ENCODE measurements at regions not wholly inside any gene's neighbourhood (a gene's known extent, or its start where the extent isn't known, plus 50 kb on each side); places are given as distances from the start of the nearest gene placed in this dataset.

DNA sequence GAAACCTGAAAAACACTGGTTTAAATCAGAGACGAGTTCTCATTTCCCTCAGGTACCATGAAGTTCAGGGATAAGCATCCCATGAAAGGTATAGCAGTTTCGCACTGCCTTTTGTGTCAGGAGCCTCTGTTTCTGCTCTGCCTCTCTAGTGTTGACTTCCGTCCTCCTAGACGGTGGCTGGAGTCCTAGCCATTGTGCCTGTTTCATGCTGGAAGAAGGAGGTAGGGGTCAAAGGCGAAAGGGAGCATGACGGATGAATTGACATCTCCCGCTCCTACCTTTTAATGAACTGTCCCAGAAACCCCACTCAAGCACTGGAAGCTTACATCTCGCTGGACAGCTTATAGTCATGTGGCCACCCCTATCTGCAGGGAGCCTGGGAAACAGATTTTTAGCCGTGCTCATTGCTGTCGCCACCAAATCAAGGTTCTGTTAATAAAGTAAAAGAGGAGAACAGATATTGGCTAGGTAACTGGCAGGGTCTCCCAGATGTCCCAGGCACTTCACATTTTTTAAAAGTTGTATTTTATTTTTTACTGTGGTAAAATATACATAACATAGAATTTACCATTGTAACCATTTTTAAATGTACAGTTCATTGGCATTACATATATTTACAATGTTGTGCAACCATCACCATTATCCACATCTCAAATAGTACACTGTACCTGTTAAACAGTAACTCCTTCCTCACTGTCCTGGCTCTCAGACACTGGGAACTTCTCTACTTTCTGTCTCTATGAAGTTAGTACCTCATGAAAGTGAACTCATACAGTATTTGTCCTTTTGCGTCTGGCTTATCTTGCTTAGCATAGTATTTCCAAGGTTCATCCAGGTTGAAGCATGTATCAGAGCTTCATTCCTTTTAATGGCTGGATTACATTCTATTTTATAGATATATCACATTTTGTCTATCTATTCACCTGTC is 55.0 kb upstream of the CTLA4 start (continued):
- TF ChIP-seq ZNF280B (CRISPR knock-in tag; IDR thresholded peaks at IDR 0.05; ENCODE audit: borderline replicate concordance): no peak
- TF ChIP-seq PBX3 (CRISPR knock-in tag; IDR thresholded peaks at IDR 0.05; ENCODE audit: borderline replicate concordance): no peak
- peak; percentile 18 to 80; a peak in 3 of 4 replicates for TF ChIP-seq EP300 (IDR thresholded peaks at IDR 0.05; ENCODE audit: low read depth in 2 of 2, low read length in 2 of 2)
- no peak for TF ChIP-seq EP300 (CRISPR knock-in tag; IDR thresholded peaks at IDR 0.05; ENCODE audit: borderline replicate concordance)
- no peak for TF ChIP-seq GLMP (CRISPR knock-in tag; IDR thresholded peaks at IDR 0.05; ENCODE audit: borderline replicate concordance)
- no peak for TF ChIP-seq ZFAT (CRISPR knock-in tag; conservative IDR thresholded peaks at IDR 0.05)
- TF ChIP-seq, protein P1, sequence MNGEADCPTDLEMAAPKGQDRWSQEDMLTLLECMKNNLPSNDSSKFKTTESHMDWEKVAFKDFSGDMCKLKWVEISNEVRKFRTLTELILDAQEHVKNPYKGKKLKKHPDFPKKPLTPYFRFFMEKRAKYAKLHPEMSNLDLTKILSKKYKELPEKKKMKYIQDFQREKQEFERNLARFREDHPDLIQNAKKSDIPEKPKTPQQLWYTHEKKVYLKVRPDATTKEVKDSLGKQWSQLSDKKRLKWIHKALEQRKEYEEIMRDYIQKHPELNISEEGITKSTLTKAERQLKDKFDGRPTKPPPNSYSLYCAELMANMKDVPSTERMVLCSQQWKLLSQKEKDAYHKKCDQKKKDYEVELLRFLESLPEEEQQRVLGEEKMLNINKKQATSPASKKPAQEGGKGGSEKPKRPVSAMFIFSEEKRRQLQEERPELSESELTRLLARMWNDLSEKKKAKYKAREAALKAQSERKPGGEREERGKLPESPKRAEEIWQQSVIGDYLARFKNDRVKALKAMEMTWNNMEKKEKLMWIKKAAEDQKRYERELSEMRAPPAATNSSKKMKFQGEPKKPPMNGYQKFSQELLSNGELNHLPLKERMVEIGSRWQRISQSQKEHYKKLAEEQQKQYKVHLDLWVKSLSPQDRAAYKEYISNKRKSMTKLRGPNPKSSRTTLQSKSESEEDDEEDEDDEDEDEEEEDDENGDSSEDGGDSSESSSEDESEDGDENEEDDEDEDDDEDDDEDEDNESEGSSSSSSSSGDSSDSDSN (CRISPR knock-in tag; IDR thresholded peaks at IDR 0.05): no peak
- peak; percentile 80; the same call in 1 of the 2 replicates for TF ChIP-seq HOXA5 (CRISPR knock-in tag; IDR thresholded peaks at IDR 0.05)
- TF ChIP-seq, protein P2, sequence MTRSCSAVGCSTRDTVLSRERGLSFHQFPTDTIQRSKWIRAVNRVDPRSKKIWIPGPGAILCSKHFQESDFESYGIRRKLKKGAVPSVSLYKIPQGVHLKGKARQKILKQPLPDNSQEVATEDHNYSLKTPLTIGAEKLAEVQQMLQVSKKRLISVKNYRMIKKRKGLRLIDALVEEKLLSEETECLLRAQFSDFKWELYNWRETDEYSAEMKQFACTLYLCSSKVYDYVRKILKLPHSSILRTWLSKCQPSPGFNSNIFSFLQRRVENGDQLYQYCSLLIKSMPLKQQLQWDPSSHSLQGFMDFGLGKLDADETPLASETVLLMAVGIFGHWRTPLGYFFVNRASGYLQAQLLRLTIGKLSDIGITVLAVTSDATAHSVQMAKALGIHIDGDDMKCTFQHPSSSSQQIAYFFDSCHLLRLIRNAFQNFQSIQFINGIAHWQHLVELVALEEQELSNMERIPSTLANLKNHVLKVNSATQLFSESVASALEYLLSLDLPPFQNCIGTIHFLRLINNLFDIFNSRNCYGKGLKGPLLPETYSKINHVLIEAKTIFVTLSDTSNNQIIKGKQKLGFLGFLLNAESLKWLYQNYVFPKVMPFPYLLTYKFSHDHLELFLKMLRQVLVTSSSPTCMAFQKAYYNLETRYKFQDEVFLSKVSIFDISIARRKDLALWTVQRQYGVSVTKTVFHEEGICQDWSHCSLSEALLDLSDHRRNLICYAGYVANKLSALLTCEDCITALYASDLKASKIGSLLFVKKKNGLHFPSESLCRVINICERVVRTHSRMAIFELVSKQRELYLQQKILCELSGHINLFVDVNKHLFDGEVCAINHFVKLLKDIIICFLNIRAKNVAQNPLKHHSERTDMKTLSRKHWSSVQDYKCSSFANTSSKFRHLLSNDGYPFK (CRISPR knock-in tag; IDR thresholded peaks at IDR 0.05; ENCODE audit: borderline replicate concordance): no peak
- TF ChIP-seq ZNF512B (CRISPR knock-in tag; IDR thresholded peaks at IDR 0.05; ENCODE audit: borderline replicate concordance): no peak

Measured in HepG2 (cell line).